ENCODE measurements at regions not wholly inside any gene's neighbourhood (a gene's known extent, or its start where the extent isn't known, plus 50 kb on each side); places are given as distances from the start of the nearest gene placed in this dataset.

DNA sequence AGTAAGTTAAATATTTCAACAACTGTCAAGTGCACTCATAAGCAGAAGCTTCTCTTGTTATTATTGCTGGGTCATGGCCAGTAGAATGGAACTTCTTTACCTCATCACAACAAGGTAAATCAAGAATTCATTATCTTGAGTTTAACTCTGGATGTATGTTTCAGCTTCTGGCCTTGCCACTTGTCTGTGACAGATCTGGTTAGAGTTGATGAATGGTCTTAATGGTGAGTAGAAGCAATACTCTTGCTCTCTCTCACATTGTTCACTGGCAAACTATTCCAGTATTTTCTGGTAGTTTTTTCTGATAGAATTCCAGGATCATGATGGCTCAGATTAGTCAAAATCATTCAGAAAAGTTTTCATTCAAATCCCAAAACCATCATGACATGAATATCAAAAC lies 51.3 kb upstream of the NR4A2 start:
- Mint-ChIP-seq H3K36me3 (peaks cover 0 to 6% (median 0%) of the 10 kb centered on the region in 3 donors), H3K27ac (no peak overlapping the region)
- no peak for DNase-seq

GRCh38 chr2:156385242-156385641 lies 50.9 kb upstream of the GPD2 start:
- no peak overlapping the region for H3K4me3 Mint-ChIP-seq
- CTCF ChIA-PET: interaction anchor here (0.8 kb wide), 1 partner anchor 15 kb away, joined by 3 read pairs; no protein-coding TSS in a partner anchor
- H3K9me3 Mint-ChIP-seq: no peaks in the 10 kb centered on the region
- H3K27ac Mint-ChIP-seq: no peak overlapping the region
- H3K36me3 Mint-ChIP-seq: peaks cover 0 to 5% (median 0%) of the 10 kb centered on the region in 3 donors
- Histone ChIP-seq H3K4me3 (ENCODE audit: low read length) (no peak overlapping the region), H3K4me1 (ENCODE audit: insufficient read depth, low read length) (no peaks in the 10 kb centered on the region), H3K9me3 (ENCODE audit: low read length) (no peaks in the 10 kb centered on the region), H3K27ac (ENCODE audit: low read depth, low read length) (no peak overlapping the region), H3K27me3 (ENCODE audit: insufficient read depth, low read length, poor library complexity, severe bottlenecking) (peaks cover 3% of the 10 kb centered on the region), H3K36me3 (ENCODE audit: insufficient read depth, low read length) (no peaks in the 10 kb centered on the region)
- H3K27me3 Mint-ChIP-seq: peaks cover 3 to 16% of the 10 kb centered on the region in 2 donors
- no peak for DNase-seq
- no peaks in the 10 kb centered on the region for H3K4me1 Mint-ChIP-seq
- POLR2A ChIA-PET: no interaction called here

More for the DNA sequence above, 51.3 kb upstream of the NR4A2 start:
- peaks cover 3 to 13% of the 10 kb centered on the region in 2 donors for H3K27me3 Mint-ChIP-seq
- H3K4me3 ChIP-seq (ENCODE audit: low read length): no peak overlapping the region
- H3K9me3 Mint-ChIP-seq: peaks cover 0 to under 1% (median 0%) of the 10 kb centered on the region in 5 donors
- H3K27me3 ChIP-seq (ENCODE audit: insufficient read depth, low read length, poor library complexity, severe bottlenecking): peaks cover 3% of the 10 kb centered on the region
- ChIA-PET POLR2A (no interaction called here), CTCF (no interaction called here)
- no peaks in the 10 kb centered on the region for H3K4me1 Mint-ChIP-seq
- H3K4me1 ChIP-seq (ENCODE audit: insufficient read depth, low read length): no peaks in the 10 kb centered on the region
- H3K36me3 ChIP-seq (ENCODE audit: insufficient read depth, low read length): no peaks in the 10 kb centered on the region
- no peak overlapping the region for H3K4me3 Mint-ChIP-seq
- H3K9me3 ChIP-seq (ENCODE audit: low read length): no peaks in the 10 kb centered on the region
- H3K27ac ChIP-seq (ENCODE audit: low read depth, low read length): no peak overlapping the region

All from CD8-positive, alpha-beta memory T cell (primary cell).